IMR-90 (cell line): ENCODE measurements at regions not wholly inside any gene's neighbourhood (a gene's known extent, or its start where the extent isn't known, plus 50 kb on each side); places are given as distances from the start of the nearest gene placed in this dataset.

Source experiments
- ATAC-seq: fragments of 200-7000 bp; cut with Tn5 transposase; 2 replicates; pipeline ENCODE4 v1.9.1; 2020; ENCODE audit warnings: low read depth, mild to moderate bottlenecking, moderate library complexity
- BruUV-seq: library from RNA; stranded (reverse); fragments of 400-500 nt; replicated peaks from 2 replicates; lab custom pipeline; 2021; lab: Mats Ljungman, UMichigan
- CTCF ChIA-PET: fragments of 300-600 bp; formaldehyde crosslinking; extraction: SDS; loops from one replicate; lab custom pipeline; 2021; ENCODE audit warnings: antibody characterized with exemption; lab: Yijun Ruan, JAX
- POLR2A ChIA-PET: fragments of 300-600 bp; sonication (Branson Sonifier 250); formaldehyde crosslinking; loops from one replicate; lab custom pipeline; 2022; ENCODE audit warnings: antibody characterized with exemption; ENCODE audit not compliant: unreplicated experiment; lab: Charles Lee
- DNase-seq: peaks from one replicate; pipeline ENCODE4 v3.0.0; 2013
- H2AFZ ChIP-seq: replicated peaks from 2 replicates; pipeline ENCODE3; 2013; ENCODE audit warnings: low read length, mild to moderate bottlenecking; ENCODE audit not compliant: poor library complexity
- H2AK5ac ChIP-seq: 2 replicates; pipeline ENCODE4 v1.6.1; 2013; ENCODE audit warnings: low read depth, low read length, inconsistent platforms
- H2AK9ac ChIP-seq: replicated peaks from 2 replicates; pipeline ENCODE3; 2013; ENCODE audit warnings: mild to moderate bottlenecking, low read depth, low read length, moderate library complexity; ENCODE audit not compliant: poor library complexity
- H2BK120ac ChIP-seq: 2 replicates; pipeline ENCODE4 v1.6.1; 2013; ENCODE audit warnings: low read depth, low read length, inconsistent platforms
- H2BK15ac ChIP-seq: 3 replicates; pipeline ENCODE4 v1.6.1; 2013; ENCODE audit warnings: low read depth, low read length, inconsistent platforms
- H2BK20ac ChIP-seq: 2 replicates; pipeline ENCODE4 v1.6.1; 2013; ENCODE audit warnings: low read depth, mild to moderate bottlenecking, inconsistent platforms, low read length, moderate library complexity
- H2BK5ac ChIP-seq: 2 replicates; pipeline ENCODE4 v1.6.1; 2013; ENCODE audit warnings: mild to moderate bottlenecking, low read depth, low read length, inconsistent platforms; ENCODE audit not compliant: poor library complexity, severe bottlenecking
- H3K14ac ChIP-seq: replicated peaks from 2 replicates; pipeline ENCODE4 v1.6.1; 2013; ENCODE audit warnings: low read depth, low read length, inconsistent platforms
- H3K18ac ChIP-seq: 2 replicates; pipeline ENCODE4 v1.6.1; 2013; ENCODE audit warnings: low read depth, low read length, control low read depth
- H3K23ac ChIP-seq: 2 replicates; pipeline ENCODE4 v1.6.1; 2013; ENCODE audit warnings: low read depth, low read length, inconsistent platforms
- H3K27ac ChIP-seq: 2 replicates; pipeline ENCODE4 v1.5.1; 2013; ENCODE audit warnings: mild to moderate bottlenecking, control low read depth, low read length; ENCODE audit not compliant: insufficient read depth
- H3K27me3 ChIP-seq: 2 replicates; pipeline ENCODE4 v1.6.1; 2013; ENCODE audit warnings: low read length; ENCODE audit not compliant: control insufficient read depth, insufficient read depth
- H3K36me3 ChIP-seq: 2 replicates; pipeline ENCODE4 v1.6.1; 2013; ENCODE audit warnings: low read length, mixed read lengths; ENCODE audit not compliant: control insufficient read depth, insufficient read depth
- H3K4ac ChIP-seq: 2 replicates; pipeline ENCODE4 v1.6.1; 2013; ENCODE audit warnings: low read depth, low read length, inconsistent platforms
- H3K4me1 ChIP-seq: 2 replicates; pipeline ENCODE4 v1.6.1; 2013; ENCODE audit warnings: low read length, mixed read lengths; ENCODE audit not compliant: control insufficient read depth, insufficient read depth
- H3K4me2 ChIP-seq: 2 replicates; pipeline ENCODE4 v1.6.1; 2013; ENCODE audit warnings: low read depth, mild to moderate bottlenecking, control low read depth, low read length, moderate library complexity
- H3K4me3 ChIP-seq: 2 replicates; pipeline ENCODE4 v1.5.1; 2013; ENCODE audit warnings: low read depth, mild to moderate bottlenecking, control low read depth, low read length, moderate library complexity; ENCODE audit not compliant: insufficient read depth
- H3K56ac ChIP-seq: 2 replicates; pipeline ENCODE4 v1.6.1; 2013; ENCODE audit warnings: low read length, inconsistent platforms; ENCODE audit not compliant: insufficient read depth; ENCODE audit errors: extremely low read depth
- H3K79me1 ChIP-seq, 2 experiments: 2 replicates each; pipeline ENCODE4 v1.6.1; 2013; ENCODE audit warnings: low read length in 2 of 2, inconsistent platforms in 1 of 2, low read depth in 1 of 2
- H3K9ac ChIP-seq: 2 replicates; pipeline ENCODE4 v1.6.1; 2013; ENCODE audit warnings: low read depth, low read length, control low read depth
- H3K9me1 ChIP-seq: 2 replicates; pipeline ENCODE4 v1.6.1; 2013; ENCODE audit warnings: low read length, inconsistent platforms; ENCODE audit not compliant: insufficient read depth
- H3K9me3 ChIP-seq: 2 replicates; pipeline ENCODE4 v1.6.1; 2013; ENCODE audit warnings: low read length; ENCODE audit not compliant: control insufficient read depth, insufficient read depth
- H4K20me1 ChIP-seq: 2 replicates; pipeline ENCODE4 v1.6.1; 2013; ENCODE audit warnings: low read length, inconsistent platforms; ENCODE audit not compliant: insufficient read depth
- H4K5ac ChIP-seq: 2 replicates; pipeline ENCODE4 v1.6.1; 2013; ENCODE audit warnings: mild to moderate bottlenecking, low read depth, low read length, control low read depth
- H4K8ac ChIP-seq, 2 experiments: 2 replicates each; pipeline ENCODE4 v1.6.1; 2013; ENCODE audit warnings: low read depth in 2 of 2, low read length in 2 of 2, control low read depth in 1 of 2, inconsistent platforms in 1 of 2
- H4K91ac ChIP-seq: 2 replicates; pipeline ENCODE4 v1.6.1; 2013; ENCODE audit warnings: low read depth, low read length, inconsistent platforms; ENCODE audit not compliant: insufficient read depth
- BHLHE40 ChIP-seq: fragments of 150-350 bp; IDR thresholded peaks from 2 replicates; pipeline ENCODE4 v1.6.1; 2016; ENCODE audit warnings: mild to moderate bottlenecking, low read depth, low read length
- CTCF ChIP-seq: conservative IDR thresholded peaks from 2 replicates; pipeline ENCODE4 v1.5.1; 2012; ENCODE audit warnings: mild to moderate bottlenecking, low read depth, low read length, improper control_type of control experiment
- FOS ChIP-seq: fragments of 150-350 bp; IDR thresholded peaks from 2 replicates; pipeline ENCODE4 v1.6.1; 2016; ENCODE audit warnings: low read depth, low read length
- MAZ ChIP-seq: IDR thresholded peaks from 2 replicates; pipeline ENCODE4 v1.6.1; 2012; ENCODE audit warnings: low read depth, mild to moderate bottlenecking, low read length, improper control_type of control experiment, moderate library complexity, borderline replicate concordance
- NFE2L2 ChIP-seq: fragments of 150-350 bp; IDR thresholded peaks from 2 replicates; pipeline ENCODE4 v1.6.1; 2016; ENCODE audit warnings: low read depth, mild to moderate bottlenecking, low read length
- POLR2A ChIP-seq: IDR thresholded peaks from 2 replicates; pipeline ENCODE4 v1.6.1; 2012; ENCODE audit warnings: mild to moderate bottlenecking, low read depth, low read length
- RCOR1 ChIP-seq: IDR thresholded peaks from 2 replicates; pipeline ENCODE4 v1.6.1; 2012; ENCODE audit warnings: mild to moderate bottlenecking, low read length, improper control_type of control experiment; ENCODE audit not compliant: insufficient replicate concordance
- SMC3 ChIP-seq: fragments of 150-350 bp; IDR thresholded peaks from 2 replicates; pipeline ENCODE4 v1.6.1; 2016; ENCODE audit warnings: low read depth, mild to moderate bottlenecking, antibody characterized with exemption, low read length, moderate library complexity
- WGBS, 2 experiments: methylation state at CpG; one replicate each; pipeline versions ENCODE4 v1.1.5 to v1.1.7; 2013; ENCODE audit warnings: missing lambda C conversion rate in 2 of 2; ENCODE audit not compliant: insufficient read length in 1 of 2; ENCODE audit errors: extremely low coverage in 2 of 2; 5-methylcytosine and 5-hydroxymethylcytosine counted together
- dilution Hi-C: fragments of 300-500 bp; cut with HindIII; formaldehyde crosslinking; loops from one replicate; pipeline ENCODE4 v1.14.3; 2018; ENCODE audit warnings: low sequenced_read_pairs; ENCODE audit not compliant: unreplicated experiment
- in situ Hi-C: fragments of 300-500 bp; cut with MboI; formaldehyde crosslinking; loops from 3 replicates; pipeline ENCODE4 v1.14.3; 2019; ENCODE audit warnings: low sequenced_read_pairs, inconsistent platforms, mixed read lengths
- intact Hi-C: fragments of 100-400 bp; cut with micrococcal nuclease; formaldehyde crosslinking; loops from 2 replicates; pipeline ENCODE4 v1.10.0; 2022

GRCh38 chr2:128466376-128466775 lies 147.7 kb upstream of the HS6ST1 start:
- no TSS peak for BruUV-seq
- no peak overlapping the region for H4K8ac ChIP-seq
- no peak overlapping the region for H4K5ac ChIP-seq
- no peak overlapping the region for H3K4me2 ChIP-seq
- 86% methylated on average over 1 of the region's 2 CpGs; no CpG with 5 or more reads in 1 of the 2 experiments for WGBS, 2 experiments
- no peaks in the 10 kb centered on the region for H4K20me1 ChIP-seq
- CTCF ChIA-PET = no interaction called here
- H2AK9ac ChIP-seq = no peak overlapping the region
- H3K27ac ChIP-seq = no peak overlapping the region
- no peak overlapping the region for H2BK15ac ChIP-seq
- no peak overlapping the region for H2AK5ac ChIP-seq
- H3K4me3 ChIP-seq = no peak overlapping the region
- H3K4ac ChIP-seq = no peak overlapping the region
- in situ Hi-C loops (no loop called here), dilution Hi-C loops (no loop called here), intact Hi-C loops (no loop called here)
- H3K18ac ChIP-seq = no peak overlapping the region
- ATAC-seq = no peak
- no peak overlapping the region for H4K91ac ChIP-seq
- H2AFZ ChIP-seq = no peak overlapping the region
- H3K56ac ChIP-seq = no peak overlapping the region
- no peaks in the 10 kb centered on the region for H3K36me3 ChIP-seq
- no peak for DNase-seq
- POLR2A ChIA-PET = no interaction called here
- no peak overlapping the region for H3K9ac ChIP-seq
- TF ChIP-seq FOS = no peak
- no peak for TF ChIP-seq MAZ
- TF ChIP-seq SMC3 = no peak
- TF ChIP-seq RCOR1 = no peak
- no peak for TF ChIP-seq BHLHE40
- no peak for TF ChIP-seq CTCF
- no peak for TF ChIP-seq NFE2L2
- TF ChIP-seq POLR2A = no peak
- H3K9me3 ChIP-seq = peaks cover 36% of the 10 kb centered on the region
- H3K4me1 ChIP-seq = no peaks in the 10 kb centered on the region
- no peak overlapping the region for H2BK5ac ChIP-seq
- no peak overlapping the region for H2BK20ac ChIP-seq
- no peak overlapping the region for H3K23ac ChIP-seq
- H2BK120ac ChIP-seq = no peak overlapping the region
- peaks cover 5% of the 10 kb centered on the region for H3K27me3 ChIP-seq
- H3K79me1 ChIP-seq = no peaks in the 10 kb centered on the region
- H3K9me1 ChIP-seq = no peaks in the 10 kb centered on the region
- no peak overlapping the region for H3K14ac ChIP-seq
